HL-60 (cell line): ENCODE measurements at regions not wholly inside any gene's neighbourhood (a gene's known extent, or its start where the extent isn't known, plus 50 kb on each side); places are given as distances from the start of the nearest gene placed in this dataset.

Experiments
- DNase-seq, 2 experiments: peaks; one replicate each; pipeline ENCODE4 v3.0.0-alpha.2; 2010 to 2020; ENCODE audit warnings: low read depth in 1 of 2, low spot score in 1 of 2
- H3K27ac ChIP-seq: fragments of 250-450 bp; sonication (Bioruptor Pico); replicated peaks from 2 replicates; pipeline ENCODE4 v1.5.1; 2020; ENCODE audit warnings: mild to moderate bottlenecking, moderate library complexity
- H3K27me3 ChIP-seq: fragments of 250-450 bp; sonication (Bioruptor Pico); 2 replicates; pipeline ENCODE4 v1.5.1; 2021; ENCODE audit warnings: mild to moderate bottlenecking, moderate library complexity; ENCODE audit not compliant: insufficient read depth, poor library complexity, severe bottlenecking
- H3K4me3 ChIP-seq: replicated peaks from 2 replicates; pipeline ENCODE4 v1.5.1; 2011; ENCODE audit warnings: mild to moderate bottlenecking, control low read depth, low read length; ENCODE audit not compliant: insufficient read depth
- GABPA ChIP-seq: IDR thresholded peaks from 2 replicates; pipeline ENCODE4 v1.6.1; 2012; ENCODE audit warnings: low read depth
- POLR2AphosphoS5 ChIP-seq: IDR thresholded peaks from 2 replicates; pipeline ENCODE4 v1.6.1; 2012; ENCODE audit warnings: low read depth
- SPI1 ChIP-seq: IDR thresholded peaks from 2 replicates; pipeline ENCODE4 v1.6.1; 2012; ENCODE audit warnings: low read depth, mild to moderate bottlenecking, borderline replicate concordance
- TF ChIP-seq, protein P1 (sequence below): IDR thresholded peaks from 2 replicates; pipeline ENCODE4 v1.6.1; 2012; ENCODE audit warnings: low read depth; ENCODE audit not compliant: insufficient replicate concordance
- TF ChIP-seq, protein P2 (sequence below): IDR thresholded peaks from one replicate; pipeline ENCODE4 v1.5.1; 2011; ENCODE audit warnings: low read length, control low read depth, inconsistent platforms; ENCODE audit not compliant: insufficient read depth

DNA sequence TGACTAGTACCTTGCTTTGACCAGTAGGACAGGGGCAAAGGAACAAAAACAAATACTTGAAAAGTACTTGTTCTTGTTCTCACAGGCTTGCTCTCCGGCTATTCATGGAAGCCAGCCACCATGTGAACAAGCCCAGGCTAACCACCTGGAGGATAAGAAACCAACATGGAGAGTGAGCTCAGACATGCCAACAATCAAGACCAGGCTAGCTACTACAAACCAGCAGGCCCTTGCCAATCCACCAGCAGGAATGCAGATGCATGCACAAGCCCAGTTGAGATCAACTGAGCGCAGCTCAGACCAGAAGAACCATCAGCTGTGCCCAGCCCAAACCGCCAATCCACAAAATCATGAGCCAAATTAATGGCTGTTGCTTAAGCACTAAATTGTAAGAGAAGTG, 180.1 kb upstream of the ISX start:
- no peak overlapping the region for H3K27ac ChIP-seq
- H3K4me3 ChIP-seq: no peak overlapping the region
- TF ChIP-seq, protein P1, sequence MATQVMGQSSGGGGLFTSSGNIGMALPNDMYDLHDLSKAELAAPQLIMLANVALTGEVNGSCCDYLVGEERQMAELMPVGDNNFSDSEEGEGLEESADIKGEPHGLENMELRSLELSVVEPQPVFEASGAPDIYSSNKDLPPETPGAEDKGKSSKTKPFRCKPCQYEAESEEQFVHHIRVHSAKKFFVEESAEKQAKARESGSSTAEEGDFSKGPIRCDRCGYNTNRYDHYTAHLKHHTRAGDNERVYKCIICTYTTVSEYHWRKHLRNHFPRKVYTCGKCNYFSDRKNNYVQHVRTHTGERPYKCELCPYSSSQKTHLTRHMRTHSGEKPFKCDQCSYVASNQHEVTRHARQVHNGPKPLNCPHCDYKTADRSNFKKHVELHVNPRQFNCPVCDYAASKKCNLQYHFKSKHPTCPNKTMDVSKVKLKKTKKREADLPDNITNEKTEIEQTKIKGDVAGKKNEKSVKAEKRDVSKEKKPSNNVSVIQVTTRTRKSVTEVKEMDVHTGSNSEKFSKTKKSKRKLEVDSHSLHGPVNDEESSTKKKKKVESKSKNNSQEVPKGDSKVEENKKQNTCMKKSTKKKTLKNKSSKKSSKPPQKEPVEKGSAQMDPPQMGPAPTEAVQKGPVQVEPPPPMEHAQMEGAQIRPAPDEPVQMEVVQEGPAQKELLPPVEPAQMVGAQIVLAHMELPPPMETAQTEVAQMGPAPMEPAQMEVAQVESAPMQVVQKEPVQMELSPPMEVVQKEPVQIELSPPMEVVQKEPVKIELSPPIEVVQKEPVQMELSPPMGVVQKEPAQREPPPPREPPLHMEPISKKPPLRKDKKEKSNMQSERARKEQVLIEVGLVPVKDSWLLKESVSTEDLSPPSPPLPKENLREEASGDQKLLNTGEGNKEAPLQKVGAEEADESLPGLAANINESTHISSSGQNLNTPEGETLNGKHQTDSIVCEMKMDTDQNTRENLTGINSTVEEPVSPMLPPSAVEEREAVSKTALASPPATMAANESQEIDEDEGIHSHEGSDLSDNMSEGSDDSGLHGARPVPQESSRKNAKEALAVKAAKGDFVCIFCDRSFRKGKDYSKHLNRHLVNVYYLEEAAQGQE: no peak
- no peak for TF ChIP-seq SPI1
- no peaks in the 10 kb centered on the region for H3K27me3 ChIP-seq
- DNase-seq: no peak

DNA sequence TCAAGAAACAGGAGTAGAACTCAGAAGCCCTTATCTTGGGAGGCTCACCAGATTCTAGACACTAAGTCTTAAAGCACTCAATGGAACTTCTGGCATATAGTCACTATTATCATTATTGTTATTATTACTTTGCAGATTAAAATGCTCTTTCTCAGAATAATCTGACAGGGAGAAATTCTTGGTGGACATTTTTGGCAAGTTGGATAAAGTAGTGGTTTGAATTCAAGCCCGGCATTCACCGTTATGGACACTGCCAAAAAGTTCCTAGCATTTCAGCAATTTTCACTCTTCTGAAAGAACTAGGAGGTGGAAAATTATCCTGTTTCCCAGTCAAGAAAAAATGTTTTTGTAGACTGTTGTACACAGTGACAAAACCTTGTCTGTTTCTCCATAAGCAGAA, 179.6 kb upstream of the ISX start:
- Histone ChIP-seq H3K27ac (no peak overlapping the region), H3K27me3 (no peaks in the 10 kb centered on the region), H3K4me3 (no peak overlapping the region)
- TF ChIP-seq SPI1: no peak
- TF ChIP-seq POLR2AphosphoS5: no peak
- TF ChIP-seq, protein P1: no peak
- TF ChIP-seq, protein P2, sequence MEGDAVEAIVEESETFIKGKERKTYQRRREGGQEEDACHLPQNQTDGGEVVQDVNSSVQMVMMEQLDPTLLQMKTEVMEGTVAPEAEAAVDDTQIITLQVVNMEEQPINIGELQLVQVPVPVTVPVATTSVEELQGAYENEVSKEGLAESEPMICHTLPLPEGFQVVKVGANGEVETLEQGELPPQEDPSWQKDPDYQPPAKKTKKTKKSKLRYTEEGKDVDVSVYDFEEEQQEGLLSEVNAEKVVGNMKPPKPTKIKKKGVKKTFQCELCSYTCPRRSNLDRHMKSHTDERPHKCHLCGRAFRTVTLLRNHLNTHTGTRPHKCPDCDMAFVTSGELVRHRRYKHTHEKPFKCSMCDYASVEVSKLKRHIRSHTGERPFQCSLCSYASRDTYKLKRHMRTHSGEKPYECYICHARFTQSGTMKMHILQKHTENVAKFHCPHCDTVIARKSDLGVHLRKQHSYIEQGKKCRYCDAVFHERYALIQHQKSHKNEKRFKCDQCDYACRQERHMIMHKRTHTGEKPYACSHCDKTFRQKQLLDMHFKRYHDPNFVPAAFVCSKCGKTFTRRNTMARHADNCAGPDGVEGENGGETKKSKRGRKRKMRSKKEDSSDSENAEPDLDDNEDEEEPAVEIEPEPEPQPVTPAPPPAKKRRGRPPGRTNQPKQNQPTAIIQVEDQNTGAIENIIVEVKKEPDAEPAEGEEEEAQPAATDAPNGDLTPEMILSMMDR: no peak
- no peak for TF ChIP-seq GABPA
- no peak for DNase-seq

DNA sequence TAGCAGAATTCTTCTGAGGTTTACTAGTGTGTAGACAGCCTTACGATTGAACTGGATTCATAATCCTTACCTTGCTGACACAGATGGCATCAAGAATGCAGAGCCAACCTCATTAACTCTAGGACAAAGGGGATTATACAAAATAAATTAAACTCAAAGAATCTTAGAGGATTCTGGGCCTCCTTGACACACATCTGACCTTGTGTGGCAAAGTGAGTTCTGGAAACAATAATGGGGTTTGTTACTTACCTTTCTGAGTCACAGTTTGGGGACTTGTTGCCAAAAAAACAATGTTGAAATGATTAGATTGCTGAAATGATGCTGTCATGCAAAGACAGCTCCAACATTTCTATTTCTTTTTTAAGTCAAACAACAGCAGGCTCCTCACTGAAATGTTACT, 179.1 kb upstream of the ISX start:
- no peak for DNase-seq
- H3K27ac ChIP-seq: no peak overlapping the region
- no peak overlapping the region for H3K4me3 ChIP-seq
- TF ChIP-seq SPI1 (no peak), POLR2AphosphoS5 (no peak), GABPA (no peak)
- TF ChIP-seq, protein P2: no peak
- TF ChIP-seq, protein P1: no peak
- H3K27me3 ChIP-seq: no peaks in the 10 kb centered on the region

DNA sequence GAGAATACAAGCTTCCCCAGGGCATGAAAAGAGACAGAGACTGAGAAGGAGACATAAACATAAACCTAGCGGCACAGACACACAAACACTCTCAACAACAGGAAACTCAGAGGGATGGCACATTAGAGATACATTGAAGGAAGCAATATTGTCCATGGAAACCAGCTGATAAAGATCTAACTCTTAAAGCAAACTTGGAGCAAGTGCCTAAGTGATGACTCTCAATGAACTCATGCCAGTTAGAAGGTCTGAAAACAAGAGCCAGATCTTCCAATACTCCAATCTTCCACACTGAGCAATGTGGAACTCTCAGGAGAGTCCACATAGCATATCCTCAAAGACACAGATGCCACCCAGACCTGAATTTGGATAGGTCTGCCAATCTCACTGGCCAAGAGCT, 168.8 kb upstream of the ISX start:
- H3K27ac ChIP-seq: no peak overlapping the region
- H3K27me3 ChIP-seq: no peaks in the 10 kb centered on the region
- DNase-seq: no peak
- no peak for TF ChIP-seq SPI1
- no peak for TF ChIP-seq GABPA
- TF ChIP-seq POLR2AphosphoS5: no peak
- TF ChIP-seq, protein P2: no peak
- TF ChIP-seq, protein P1: no peak
- H3K4me3 ChIP-seq: no peak overlapping the region
